IPS-NIHi7 (cell line): ENCODE measurements at regions not wholly inside any gene's neighbourhood (a gene's known extent, or its start where the extent isn't known, plus 50 kb on each side); places are given as distances from the start of the nearest gene placed in this dataset.
A peak's percentile ranks its signal among the peaks of the same experiment; 100 is the strongest.

ENCODE experiments used
- DNase-seq: peaks from one replicate; pipeline ENCODE4 v3.0.0; 2012; ENCODE audit warnings: mixed read lengths; ENCODE audit errors: extremely low spot score

- DNase-seq, result no peak
These were observed 314.9 kb downstream of the COG6 start for GRCh38 chr13:39970177-39970846.

GRCh38 chr13:39971526-39971925, 316.1 kb downstream of the COG6 start:
- DNase-seq, result no peak

DNA sequence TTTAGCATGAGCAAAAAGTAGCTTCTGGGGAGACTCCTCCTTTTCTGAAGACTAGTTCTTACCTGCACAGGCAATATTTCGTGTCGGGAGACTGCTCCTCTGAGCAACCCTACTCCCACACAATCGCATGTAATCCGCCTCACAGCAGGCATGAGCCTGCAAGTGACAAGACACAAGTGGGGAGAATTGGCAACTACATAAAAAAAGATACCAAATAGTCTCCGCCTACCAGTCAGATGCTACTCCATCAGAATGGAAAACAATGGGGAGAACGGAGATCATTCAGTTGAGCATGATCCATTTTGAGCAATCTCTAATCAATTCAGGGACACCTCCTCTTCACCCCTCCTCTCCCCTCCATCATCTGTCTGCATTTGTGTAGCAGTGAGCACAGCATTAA, 321.0 kb downstream of the COG6 start:
- no peak for DNase-seq

DNA sequence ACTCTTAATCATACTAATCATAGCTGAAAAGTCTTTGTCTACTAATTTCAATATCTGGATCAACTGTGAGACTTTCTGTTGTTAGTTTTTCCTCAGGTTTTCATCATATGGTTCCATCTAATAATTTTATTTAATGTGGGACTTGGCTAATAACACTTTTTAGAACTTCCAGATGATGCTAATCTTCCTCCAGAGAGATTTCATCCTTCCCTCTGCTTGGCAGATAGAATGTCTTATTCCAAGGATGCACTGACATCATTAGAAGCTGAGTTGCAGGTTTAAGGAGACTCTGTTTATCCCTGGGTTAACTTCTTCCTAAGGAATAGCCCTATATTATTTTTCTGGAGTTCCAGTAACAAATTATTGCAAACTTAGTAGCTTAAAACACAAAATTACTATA, 325.6 kb downstream of the COG6 start:
- no peak for DNase-seq

DNA sequence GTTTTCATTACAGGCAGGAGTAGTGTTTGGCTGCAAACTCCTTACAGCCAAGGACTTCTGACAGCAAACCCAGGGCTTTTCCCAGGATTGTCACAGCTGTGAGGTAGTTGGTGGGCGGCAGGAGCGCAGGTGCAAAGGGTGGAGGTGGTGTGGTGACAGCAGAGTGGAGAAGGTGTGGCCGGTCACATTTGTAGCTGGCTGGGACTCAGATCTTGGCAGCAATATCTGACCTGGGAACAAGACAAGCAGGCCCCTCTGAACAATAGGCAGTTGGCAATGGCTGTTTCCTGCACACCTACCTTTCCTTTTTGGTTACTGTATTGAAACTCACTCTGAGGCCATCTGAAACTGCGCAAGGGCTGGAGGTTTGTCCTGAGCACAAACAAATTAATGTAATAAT, 327.3 kb downstream of the COG6 start:
- DNase-seq, result no peak

DNA sequence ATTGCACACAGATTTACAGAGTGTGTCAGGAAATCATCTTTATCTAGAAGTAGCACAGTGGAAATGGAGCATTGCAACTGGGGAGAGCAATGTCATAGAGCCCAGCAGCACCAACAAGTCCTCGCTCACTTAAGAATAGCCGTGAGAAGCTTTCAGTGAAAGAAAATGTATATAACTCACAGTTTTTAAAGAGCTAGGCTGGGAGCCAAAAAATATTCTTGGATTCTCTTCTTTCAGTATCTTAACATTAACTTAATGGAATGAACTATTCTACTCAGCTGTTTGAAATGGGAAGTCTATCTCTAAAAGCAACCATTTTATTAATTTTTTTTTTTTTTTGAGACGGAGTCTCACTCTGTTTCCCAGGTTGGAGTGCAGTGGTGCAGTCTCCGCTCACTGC, 329.6 kb downstream of the COG6 start:
- no peak for DNase-seq

- DNase-seq, result no peak
These were observed 332.9 kb downstream of the COG6 start for GRCh38 chr13:39988351-39988750.

GRCh38 chr13:39998166-39998565, 342.7 kb downstream of the COG6 start:
- no peak for DNase-seq

- no peak for DNase-seq
These were observed 346.6 kb downstream of the COG6 start for GRCh38 chr13:40002016-40002415.

- DNase-seq, result no peak
These were observed 358.1 kb downstream of the COG6 start for GRCh38 chr13:40013554-40013953.

GRCh38 chr13:40016953-40017660, 361.6 kb downstream of the COG6 start:
- no peak for DNase-seq

GRCh38 chr13:40017662-40018262, 362.3 kb downstream of the COG6 start:
- DNase-seq, result no peak

- DNase-seq, result no peak
These were observed 368.2 kb downstream of the COG6 start for GRCh38 chr13:40023595-40024203.

DNA sequence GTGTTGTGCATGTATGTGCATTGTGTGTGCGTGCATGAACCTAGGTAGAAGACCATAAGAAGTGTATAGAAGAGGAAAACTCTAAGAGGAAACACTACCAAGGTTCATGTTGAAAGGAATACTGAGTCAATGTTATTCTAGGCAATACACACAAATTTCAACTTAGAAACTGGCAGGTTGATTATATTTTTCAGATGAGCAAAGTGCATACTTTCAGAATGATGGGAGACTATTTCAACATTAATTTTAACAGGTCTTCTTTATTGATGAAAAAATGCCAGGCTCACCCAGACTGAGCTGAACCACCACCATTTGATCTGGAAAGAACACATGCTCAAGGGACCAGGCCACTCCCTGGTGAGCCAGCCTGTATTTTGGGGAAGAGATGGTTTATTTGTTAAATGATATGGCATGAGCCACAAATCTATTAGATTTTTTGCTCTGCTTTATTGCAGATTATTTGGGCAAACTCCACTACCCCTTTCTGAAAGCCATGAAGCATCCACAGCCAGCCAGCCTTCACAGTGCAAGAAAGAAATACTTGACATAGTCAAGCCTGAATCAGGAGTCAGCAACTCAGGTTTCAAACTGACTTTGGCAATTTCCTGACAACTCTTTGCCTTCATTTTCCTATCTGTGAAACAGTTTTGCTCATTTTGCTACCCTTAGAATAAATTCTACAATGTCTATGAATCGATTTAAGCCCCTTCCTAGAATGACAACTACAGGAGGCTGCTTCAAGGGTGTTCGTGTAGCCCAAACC, 368.9 kb downstream of the COG6 start:
- DNase-seq, result no peak

DNA sequence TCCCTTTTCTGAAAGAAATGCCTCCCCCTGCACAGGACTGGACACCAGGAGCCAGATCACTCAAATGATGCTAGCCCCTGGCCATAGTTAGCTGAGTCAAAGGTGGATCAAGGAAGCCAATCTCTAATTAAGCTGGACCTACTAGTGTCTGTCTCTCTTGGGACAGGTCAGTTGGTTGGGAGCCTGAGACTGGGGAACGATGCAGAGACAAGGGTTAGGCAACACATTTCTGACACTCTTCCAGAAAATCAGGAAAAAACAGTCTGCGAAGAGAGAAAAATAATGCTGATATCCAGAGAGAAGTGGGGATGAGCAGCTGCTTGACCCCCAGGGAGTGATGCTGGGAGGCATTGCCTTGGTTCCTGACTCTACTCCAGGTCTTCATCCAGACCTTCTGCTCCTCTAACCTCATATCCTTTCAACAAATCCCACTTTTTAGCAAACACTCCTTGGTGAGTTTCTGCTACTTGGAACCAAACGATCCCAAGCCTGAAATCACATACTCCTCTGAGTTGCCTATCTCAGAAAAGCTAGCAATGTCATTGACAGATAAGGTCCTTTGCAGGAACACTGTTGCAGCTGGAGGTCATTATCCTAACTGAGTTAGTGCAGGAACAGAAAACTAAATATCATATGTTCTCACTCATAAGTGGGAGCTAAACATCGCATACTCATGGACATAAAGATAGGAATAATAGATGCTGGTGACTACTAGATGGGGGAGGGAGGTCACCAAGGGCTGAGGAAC, 369.7 kb downstream of the COG6 start:
- DNase-seq, result no peak

GRCh38 chr13:40026174-40026585, 370.7 kb downstream of the COG6 start:
- DNase-seq, result no peak

- no peak for DNase-seq
These were observed 371.3 kb downstream of the COG6 start for GRCh38 chr13:40026741-40027140.

GRCh38 chr13:40028446-40028845, 373.0 kb downstream of the COG6 start:
- DNase-seq, result no peak

DNA sequence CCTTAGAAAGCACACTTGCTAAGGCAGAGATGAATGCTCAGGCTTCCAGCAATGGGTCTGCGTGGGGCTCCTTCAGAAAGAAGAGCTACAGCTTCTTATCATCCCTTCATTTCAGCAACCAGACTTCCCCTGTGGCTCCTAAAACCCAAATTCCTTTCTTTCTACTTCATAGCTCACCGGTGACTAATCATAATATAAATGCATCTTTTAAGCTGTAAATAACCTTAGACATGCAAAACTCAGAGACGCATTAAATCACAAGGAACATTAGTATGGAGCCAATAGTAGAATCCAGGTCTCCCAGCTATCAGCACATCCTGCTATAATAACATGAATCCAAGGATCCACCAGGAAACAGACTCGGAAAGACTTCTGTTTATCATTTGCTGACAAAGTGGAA, 375.6 kb downstream of the COG6 start:
- DNase-seq, result peak; percentile 18

DNA sequence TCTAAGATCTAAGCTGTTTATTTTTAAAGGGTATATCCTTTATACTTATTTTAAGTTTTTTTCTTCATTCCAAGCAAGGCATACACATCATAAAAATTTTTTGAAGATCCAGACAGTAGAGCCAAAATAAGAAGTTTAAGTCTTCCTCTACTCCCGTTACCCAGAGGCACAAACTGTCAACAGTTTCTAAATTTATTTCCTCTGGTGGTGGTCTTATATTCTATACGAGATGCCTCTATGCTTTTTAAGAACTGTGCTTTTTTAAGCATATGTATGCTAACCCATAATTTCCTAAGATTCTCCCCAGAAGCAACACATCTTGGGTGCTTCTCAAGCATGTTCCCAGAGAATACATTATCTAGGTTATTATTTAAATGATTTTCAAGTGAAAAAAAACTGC, 383.6 kb downstream of the COG6 start:
- no peak for DNase-seq

- DNase-seq, result no peak
These were observed 387.5 kb downstream of the COG6 start for GRCh38 chr13:40042991-40043390.
